Activated CD8-positive, alpha-beta T cell treated with anti-CD3 and anti-CD28 coated beads for 36 hours (primary cell): ENCODE measurements at regions not wholly inside any gene's neighbourhood (a gene's known extent, or its start where the extent isn't known, plus 50 kb on each side); places are given as distances from the start of the nearest gene placed in this dataset.
A peak's percentile ranks its signal among the peaks of the same experiment; 100 is the strongest.

Experiments
- ATAC-seq: fragments of 200-7000 bp; cut with Tn5 transposase; one replicate; pipeline ENCODE4 v1.10.0; 2021; ENCODE audit warnings: mild to moderate bottlenecking, moderate library complexity
- CTCF ChIA-PET: fragments of 350-600 bp; sonication (Branson Sonifier 250); formaldehyde crosslinking; loops from one replicate; lab custom pipeline; 2021; ENCODE audit warnings: antibody characterized with exemption; lab: Charles Lee
- POLR2A ChIA-PET: fragments of 350-600 bp; sonication (Branson Sonifier 250); formaldehyde crosslinking; loops from one replicate; lab custom pipeline; 2021; ENCODE audit warnings: antibody characterized with exemption; lab: Charles Lee
- DNase-seq: peaks from one replicate; pipeline ENCODE4 v3.0.0-alpha.2; 2020
- H3K27ac Mint-ChIP-seq: one replicate; pipeline ENCODE4 v1.8.0; 2021; ENCODE audit warnings: mild to moderate bottlenecking, mixed read lengths
- H3K27me3 Mint-ChIP-seq: one replicate; pipeline ENCODE4 v1.8.0; 2021; ENCODE audit warnings: mixed read lengths
- H3K36me3 Mint-ChIP-seq: one replicate; pipeline ENCODE4 v1.8.0; 2021; ENCODE audit warnings: low read depth, mixed read lengths
- H3K4me1 Mint-ChIP-seq: one replicate; pipeline ENCODE4 v1.8.0; 2021; ENCODE audit warnings: low read depth, mixed read lengths
- H3K4me3 Mint-ChIP-seq: one replicate; pipeline ENCODE4 v1.8.0; 2021; ENCODE audit warnings: mild to moderate bottlenecking, moderate library complexity, mixed read lengths
- H3K9me3 Mint-ChIP-seq: one replicate; pipeline ENCODE4 v1.8.0; 2021; ENCODE audit warnings: mixed read lengths
- CTCF ChIP-seq: fragments of 200-600 bp; IDR thresholded peaks from one replicate; pipeline ENCODE4 v1.8.0; 2022; ENCODE audit warnings: antibody characterized with exemption, mild to moderate bottlenecking
- intact Hi-C: fragments of 100-400 bp; cut with micrococcal nuclease; formaldehyde crosslinking; loops from one replicate; pipeline ENCODE4 v1.10.0; 2022

- no peaks in the 10 kb centered on the region for H3K9me3 Mint-ChIP-seq
- H3K27me3 Mint-ChIP-seq: no peaks in the 10 kb centered on the region
- DNase-seq (no peak), ATAC-seq (no peak)
- TF ChIP-seq CTCF: no peak
- no peak overlapping the region for H3K4me3 Mint-ChIP-seq
- H3K36me3 Mint-ChIP-seq: peaks cover 25% of the 10 kb centered on the region
- ChIA-PET CTCF (interaction anchor here (1.0 kb wide), 1 partner anchor 238 kb away, joined by 3 read pairs; no protein-coding TSS in a partner anchor), POLR2A (no interaction called here)
- no peaks in the 10 kb centered on the region for H3K4me1 Mint-ChIP-seq
- no peak overlapping the region for H3K27ac Mint-ChIP-seq
- intact Hi-C loops: no loop called here
Observed at GRCh38 chr14:71514941-71515919, 417.0 kb upstream of the RGS6 start.

GRCh38 chr14:71521238-71522135, 410.7 kb upstream of the RGS6 start:
- no peak for TF ChIP-seq CTCF
- Mint-ChIP-seq H3K4me1 (peaks cover 25% of the 10 kb centered on the region), H3K27ac (no peak overlapping the region), H3K36me3 (peaks cover 27% of the 10 kb centered on the region), H3K4me3 (no peak overlapping the region), H3K27me3 (no peaks in the 10 kb centered on the region), H3K9me3 (no peaks in the 10 kb centered on the region)
- ChIA-PET CTCF (no interaction called here), POLR2A (no interaction called here)
- DNase-seq (no peak), ATAC-seq (no peak)
- intact Hi-C loops: no loop called here

GRCh38 chr14:71523630-71524319, 408.5 kb upstream of the RGS6 start:
- no peak for DNase-seq
- no peak overlapping the region for H3K4me3 Mint-ChIP-seq
- H3K27me3 Mint-ChIP-seq: no peaks in the 10 kb centered on the region
- TF ChIP-seq CTCF: no peak
- intact Hi-C loops: no loop called here
- H3K27ac Mint-ChIP-seq: no peak overlapping the region
- ATAC-seq: peak; percentile 27
- H3K36me3 Mint-ChIP-seq: peaks cover 17% of the 10 kb centered on the region
- H3K4me1 Mint-ChIP-seq: peaks cover 25% of the 10 kb centered on the region
- ChIA-PET POLR2A (no interaction called here), CTCF (no interaction called here)
- H3K9me3 Mint-ChIP-seq: no peaks in the 10 kb centered on the region

- H3K4me3 Mint-ChIP-seq: no peak overlapping the region
- no peak for ATAC-seq
- intact Hi-C loops: no loop called here
- no peak overlapping the region for H3K27ac Mint-ChIP-seq
- no peaks in the 10 kb centered on the region for H3K9me3 Mint-ChIP-seq
- POLR2A ChIA-PET: no interaction called here
- H3K4me1 Mint-ChIP-seq: peaks cover 25% of the 10 kb centered on the region
- TF ChIP-seq CTCF: no peak
- CTCF ChIA-PET: no interaction called here
- H3K27me3 Mint-ChIP-seq: no peaks in the 10 kb centered on the region
- no peak for DNase-seq
- H3K36me3 Mint-ChIP-seq: peaks cover 12% of the 10 kb centered on the region
Observed at GRCh38 chr14:71524320-71524982, 407.8 kb upstream of the RGS6 start.
